ENCODE measurements at regions not wholly inside any gene's neighbourhood (a gene's known extent, or its start where the extent isn't known, plus 50 kb on each side); places are given as distances from the start of the nearest gene placed in this dataset.

- Histone ChIP-seq H3K4me2 (ENCODE audit: control insufficient read depth, extremely low read depth, insufficient read depth, low read depth, low read length) (no peak overlapping the region), H3K4me3 (ENCODE audit: control insufficient read depth in 2 of 3, extremely low read depth in 1 of 3, insufficient read depth in 2 of 3, low read depth in 1 of 3, low read length in 3 of 3) (no peak overlapping the region), H4K20me1 (ENCODE audit: control insufficient read depth, extremely low read depth, insufficient read depth, low read length) (no peaks in the 10 kb centered on the region), H3K27me3 (ENCODE audit: control insufficient read depth, extremely low read depth, insufficient read depth, low read length) (no peaks in the 10 kb centered on the region), H2AFZ (ENCODE audit: control insufficient read depth, low read length) (no peak overlapping the region), H3K9me1 (ENCODE audit: control insufficient read depth, extremely low read depth, insufficient read depth, low read length) (no peaks in the 10 kb centered on the region), H3K36me3 (ENCODE audit: control insufficient read depth in 2 of 2, extremely low read depth in 1 of 2, insufficient read depth in 2 of 2, low read length in 2 of 2) (no peaks in the 10 kb centered on the region), H3K4me1 (ENCODE audit: control insufficient read depth, extremely low read depth, insufficient read depth, low read length) (no peaks in the 10 kb centered on the region), H3K9ac (ENCODE audit: control insufficient read depth, extremely low read depth, insufficient read depth, low read length) (no peak overlapping the region), H3K27ac (ENCODE audit: control insufficient read depth, insufficient read depth, low read length) (no peak overlapping the region), H3K9me3 (ENCODE audit: control insufficient read depth, low read depth, low read length) (peaks cover 4% of the 10 kb centered on the region), H3K79me2 (ENCODE audit: control insufficient read depth, insufficient read depth, low read length) (no peaks in the 10 kb centered on the region)
- no peak for DNase-seq (ENCODE audit: low read depth, low spot score)
- dilution Hi-C loops (cut with MboI; ENCODE audit: extremely low pct_ligation_motif_present, low sequenced_read_pairs), result no loop called here
- FAIRE-seq, result no peak
- TF ChIP-seq EZH2 (IDR thresholded peaks at IDR 0.05; ENCODE audit: low read length), result no peak
- no peak for TF ChIP-seq CTCF (optimal IDR thresholded peaks at IDR 0.05 in 1 of 3, IDR thresholded peaks at IDR 0.05 in 1 of 3, conservative IDR thresholded peaks at IDR 0.05 in 1 of 3; ENCODE audit: extremely low read depth in 1 of 3, insufficient read depth in 2 of 3, low read length in 3 of 3)
Observed at GRCh38 chr2:6203291-6203959, 511.2 kb downstream of the SOX11 start.

DNA sequence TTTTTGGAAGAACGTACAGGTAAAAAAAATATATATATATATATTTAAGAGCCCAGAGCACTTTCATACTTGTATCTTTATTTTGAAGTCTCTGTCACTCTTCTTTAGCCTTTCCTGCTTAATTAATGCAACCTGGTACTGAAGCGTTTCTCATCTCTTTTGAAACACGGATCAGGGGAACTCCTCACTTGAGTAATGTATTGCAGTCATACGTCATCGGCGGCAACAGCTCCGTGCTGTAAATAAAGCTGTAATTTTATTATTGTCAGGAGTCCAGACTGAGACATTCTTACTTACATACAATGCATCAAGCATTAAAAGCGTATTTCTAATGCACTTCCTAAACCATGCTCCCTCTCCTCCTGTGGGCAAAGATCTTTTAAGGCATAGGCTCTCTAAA, 514.7 kb downstream of the SOX11 start:
- FAIRE-seq, result no peak
- Histone ChIP-seq H3K79me2 (ENCODE audit: control insufficient read depth, insufficient read depth, low read length) (no peaks in the 10 kb centered on the region), H3K27ac (ENCODE audit: control insufficient read depth, insufficient read depth, low read length) (no peak overlapping the region), H3K36me3 (ENCODE audit: control insufficient read depth in 2 of 2, extremely low read depth in 1 of 2, insufficient read depth in 2 of 2, low read length in 2 of 2) (no peaks in the 10 kb centered on the region), H3K4me2 (ENCODE audit: control insufficient read depth, extremely low read depth, insufficient read depth, low read depth, low read length) (no peak overlapping the region), H3K4me3 (ENCODE audit: control insufficient read depth in 2 of 3, extremely low read depth in 1 of 3, insufficient read depth in 2 of 3, low read depth in 1 of 3, low read length in 3 of 3) (no peak overlapping the region), H3K4me1 (ENCODE audit: control insufficient read depth, extremely low read depth, insufficient read depth, low read length) (no peaks in the 10 kb centered on the region), H3K9me3 (ENCODE audit: control insufficient read depth, low read depth, low read length) (peaks cover 4% of the 10 kb centered on the region), H3K27me3 (ENCODE audit: control insufficient read depth, extremely low read depth, insufficient read depth, low read length) (no peaks in the 10 kb centered on the region), H3K9ac (ENCODE audit: control insufficient read depth, extremely low read depth, insufficient read depth, low read length) (no peak overlapping the region), H2AFZ (ENCODE audit: control insufficient read depth, low read length) (no peak overlapping the region), H4K20me1 (ENCODE audit: control insufficient read depth, extremely low read depth, insufficient read depth, low read length) (no peaks in the 10 kb centered on the region), H3K9me1 (ENCODE audit: control insufficient read depth, extremely low read depth, insufficient read depth, low read length) (no peaks in the 10 kb centered on the region)
- TF ChIP-seq EZH2 (IDR thresholded peaks at IDR 0.05; ENCODE audit: low read length), result no peak
- TF ChIP-seq CTCF (optimal IDR thresholded peaks at IDR 0.05 in 1 of 3, IDR thresholded peaks at IDR 0.05 in 1 of 3, conservative IDR thresholded peaks at IDR 0.05 in 1 of 3; ENCODE audit: extremely low read depth in 1 of 3, insufficient read depth in 2 of 3, low read length in 3 of 3), result no peak
- dilution Hi-C loops (cut with MboI; ENCODE audit: extremely low pct_ligation_motif_present, low sequenced_read_pairs), result no loop called here
- no peak for DNase-seq (ENCODE audit: low read depth, low spot score)
